DOHH2 (cell line): ENCODE measurements at regions not wholly inside any gene's neighbourhood (a gene's known extent, or its start where the extent isn't known, plus 50 kb on each side); places are given as distances from the start of the nearest gene placed in this dataset.
"Not testable (repeated sequence)": the region's sequence is repeated elsewhere in the genome, so short reads cannot be mapped to it uniquely, and the experiment has no call there.

ENCODE experiments used
- H3F3A ChIP-seq: fragments of 200-600 bp; sonication (generic), shearing (Covaris generic); 2 replicates; pipeline ENCODE4 v1.6.0; 2016; ENCODE audit warnings: antibody characterized with exemption, mild to moderate bottlenecking; ENCODE audit not compliant: control insufficient read depth, insufficient read depth
- H3K27ac ChIP-seq: fragments of 200-600 bp; sonication (generic); 2 replicates; pipeline ENCODE4 v1.5.1; 2014; ENCODE audit warnings: low read depth, mild to moderate bottlenecking, low read length, moderate library complexity
- H3K27me3 ChIP-seq: fragments of 200-600 bp; sonication (generic); 2 replicates; pipeline ENCODE4 v1.6.1; 2014; ENCODE audit warnings: mild to moderate bottlenecking, low read length, mixed read lengths; ENCODE audit not compliant: control insufficient read depth
- H3K36me3 ChIP-seq: fragments of 200-600 bp; sonication (generic); 2 replicates; pipeline ENCODE4 v1.6.1; 2014; ENCODE audit warnings: mild to moderate bottlenecking, low read length, moderate library complexity, mixed read lengths; ENCODE audit not compliant: control insufficient read depth
- H3K4me1 ChIP-seq: fragments of 200-600 bp; sonication (generic); 2 replicates; pipeline ENCODE4 v1.6.1; 2014; ENCODE audit warnings: mild to moderate bottlenecking, low read length, mixed read lengths; ENCODE audit not compliant: control insufficient read depth
- H3K4me2 ChIP-seq: fragments of 200-600 bp; sonication (generic); 2 replicates; pipeline ENCODE4 v1.6.0; 2014; ENCODE audit warnings: mild to moderate bottlenecking, low read length, moderate library complexity
- H3K4me3 ChIP-seq: fragments of 200-600 bp; sonication (generic); 2 replicates; pipeline ENCODE4 v1.5.1; 2014; ENCODE audit warnings: mild to moderate bottlenecking, low read length, mixed read lengths
- H3K79me2 ChIP-seq: fragments of 200-600 bp; sonication (generic); 2 replicates; pipeline ENCODE4 v1.6.1; 2014; ENCODE audit warnings: mild to moderate bottlenecking, low read length, mixed read lengths; ENCODE audit not compliant: control insufficient read depth
- H3K9me2 ChIP-seq: fragments of 200-600 bp; sonication (generic); replicated peaks from 2 replicates; pipeline ENCODE4 v1.6.1; 2014; ENCODE audit warnings: mild to moderate bottlenecking, low read length, mixed read lengths; ENCODE audit not compliant: control insufficient read depth
- H3K9me3 ChIP-seq: fragments of 200-600 bp; sonication (generic); 2 replicates; pipeline ENCODE4 v1.6.1; 2014; ENCODE audit warnings: antibody characterized with exemption, low read length, mixed read lengths; ENCODE audit not compliant: control insufficient read depth, insufficient read depth
- H4K20me1 ChIP-seq: fragments of 200-600 bp; sonication (generic); 2 replicates; pipeline ENCODE4 v1.6.0; 2014; ENCODE audit warnings: low read depth, mild to moderate bottlenecking, antibody characterized with exemption, low read length, moderate library complexity; ENCODE audit not compliant: control insufficient read depth, insufficient read depth
- CTCF ChIP-seq: fragments of 200-600 bp; sonication (generic); IDR thresholded peaks from one replicate; pipeline ENCODE4 v1.5.1; 2014; ENCODE audit warnings: antibody characterized with exemption, mild to moderate bottlenecking, low read depth, low read length; ENCODE audit not compliant: poor library complexity, severe bottlenecking
- EZH2phosphoT487 ChIP-seq: fragments of 200-600 bp; sonication (generic); IDR thresholded peaks from 2 replicates; pipeline ENCODE4 v1.6.1; 2017; ENCODE audit warnings: borderline replicate concordance, mild to moderate bottlenecking, antibody characterized with exemption, low read length, moderate library complexity, mixed read lengths

GRCh38 chr5:35538198-35538931, 79.3 kb upstream of the SPEF2 start:
- H3K4me2 ChIP-seq, result no peak overlapping the region
- no peaks in the 10 kb centered on the region for H3K9me2 ChIP-seq
- no peaks in the 10 kb centered on the region for H4K20me1 ChIP-seq
- no peaks in the 10 kb centered on the region for H3K36me3 ChIP-seq
- no peaks in the 10 kb centered on the region for H3K4me1 ChIP-seq
- H3K79me2 ChIP-seq, result no peaks in the 10 kb centered on the region
- H3F3A ChIP-seq, result no peaks in the 10 kb centered on the region
- H3K4me3 ChIP-seq, result no peak overlapping the region
- no peaks in the 10 kb centered on the region for H3K9me3 ChIP-seq
- no peaks in the 10 kb centered on the region for H3K27me3 ChIP-seq
- no peak for TF ChIP-seq CTCF
- no peak overlapping the region for H3K27ac ChIP-seq

GRCh38 chr5:35533156-35533555, 84.5 kb upstream of the SPEF2 start:
- no peaks in the 10 kb centered on the region for H3K79me2 ChIP-seq
- H3F3A ChIP-seq, result no peaks in the 10 kb centered on the region
- H3K4me2 ChIP-seq, result no peak overlapping the region
- H3K27me3 ChIP-seq, result no peaks in the 10 kb centered on the region
- no peak overlapping the region for H3K27ac ChIP-seq
- H3K9me3 ChIP-seq, result no peaks in the 10 kb centered on the region
- H3K4me1 ChIP-seq, result no peaks in the 10 kb centered on the region
- TF ChIP-seq CTCF (no peak), EZH2phosphoT487 (no peak)
- H4K20me1 ChIP-seq, result no peaks in the 10 kb centered on the region
- no peak overlapping the region for H3K4me3 ChIP-seq
- H3K9me2 ChIP-seq, result no peaks in the 10 kb centered on the region
- H3K36me3 ChIP-seq, result no peaks in the 10 kb centered on the region

GRCh38 chr5:35531553-35531952, 86.1 kb upstream of the SPEF2 start:
- H3K79me2 ChIP-seq, H3K9me2 ChIP-seq, H3K4me2 ChIP-seq, H4K20me1 ChIP-seq, H3K9me3 ChIP-seq, H3K36me3 ChIP-seq, H3K27ac ChIP-seq, H3K4me1 ChIP-seq, H3K4me3 ChIP-seq, H3K27me3 ChIP-seq, H3F3A ChIP-seq: not testable (repeated sequence)

- H3K79me2 ChIP-seq, result no peaks in the 10 kb centered on the region
- no peak overlapping the region for H3K4me2 ChIP-seq
- H3K4me1 ChIP-seq, result no peaks in the 10 kb centered on the region
- no peaks in the 10 kb centered on the region for H4K20me1 ChIP-seq
- H3K4me3 ChIP-seq, result no peak overlapping the region
- TF ChIP-seq CTCF (no peak), EZH2phosphoT487 (no peak)
- H3F3A ChIP-seq, result no peaks in the 10 kb centered on the region
- H3K9me2 ChIP-seq, result no peaks in the 10 kb centered on the region
- no peaks in the 10 kb centered on the region for H3K27me3 ChIP-seq
- no peak overlapping the region for H3K27ac ChIP-seq
- no peaks in the 10 kb centered on the region for H3K36me3 ChIP-seq
- H3K9me3 ChIP-seq, result no peaks in the 10 kb centered on the region
Measured at GRCh38 chr5:35518104-35518503, 99.6 kb upstream of the SPEF2 start.
